SH-SY5Y (cell line): ENCODE measurements at regions not wholly inside any gene's neighbourhood (a gene's known extent, or its start where the extent isn't known, plus 50 kb on each side); places are given as distances from the start of the nearest gene placed in this dataset.

Experiments
- GATA2 ChIP-seq: IDR thresholded peaks from 2 replicates; pipeline ENCODE4 v1.6.1; 2011; ENCODE audit warnings: mild to moderate bottlenecking, low read depth, low read length
- GATA3 ChIP-seq: IDR thresholded peaks from 2 replicates; pipeline ENCODE4 v1.6.1; 2011; ENCODE audit warnings: low read depth, mild to moderate bottlenecking, low read length, moderate library complexity

GRCh38 chr2:9720352-9721093, 89.7 kb upstream of the YWHAQ start:
- TF ChIP-seq GATA2 (no peak), GATA3 (no peak)

GRCh38 chr2:9721344-9721743, 90.5 kb upstream of the YWHAQ start:
- TF ChIP-seq GATA3 (no peak), GATA2 (no peak)

DNA sequence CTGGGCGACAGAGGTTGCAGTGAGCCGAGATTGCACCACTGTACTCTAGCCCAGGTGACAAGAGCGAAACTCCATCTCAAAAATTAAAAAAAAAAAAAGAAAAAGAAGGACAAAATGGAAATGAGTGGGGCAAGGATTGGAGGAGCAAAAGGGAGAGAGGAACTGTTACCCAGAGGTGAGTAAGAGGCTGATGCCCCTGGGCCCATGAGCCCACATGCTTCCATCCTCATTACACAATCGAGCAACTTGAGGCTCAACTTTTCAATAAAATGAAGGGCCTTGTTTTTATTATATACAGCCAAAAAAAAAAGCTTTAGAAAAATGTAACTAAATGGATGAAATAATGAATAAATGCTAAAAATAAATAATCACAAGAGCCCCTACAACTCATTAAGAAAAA, 91.7 kb upstream of the YWHAQ start:
- TF ChIP-seq GATA2 = no peak
- no peak for TF ChIP-seq GATA3

- TF ChIP-seq GATA2 (no peak), GATA3 (no peak)
These were observed 93.8 kb upstream of the YWHAQ start for GRCh38 chr2:9724565-9724964.

- TF ChIP-seq GATA3 = no peak
- no peak for TF ChIP-seq GATA2
These were observed 94.3 kb upstream of the YWHAQ start for GRCh38 chr2:9725106-9725505.

- TF ChIP-seq GATA2 = no peak
- TF ChIP-seq GATA3 = no peak
These were observed 102.0 kb upstream of the YWHAQ start for GRCh38 chr2:9732824-9733223.

DNA sequence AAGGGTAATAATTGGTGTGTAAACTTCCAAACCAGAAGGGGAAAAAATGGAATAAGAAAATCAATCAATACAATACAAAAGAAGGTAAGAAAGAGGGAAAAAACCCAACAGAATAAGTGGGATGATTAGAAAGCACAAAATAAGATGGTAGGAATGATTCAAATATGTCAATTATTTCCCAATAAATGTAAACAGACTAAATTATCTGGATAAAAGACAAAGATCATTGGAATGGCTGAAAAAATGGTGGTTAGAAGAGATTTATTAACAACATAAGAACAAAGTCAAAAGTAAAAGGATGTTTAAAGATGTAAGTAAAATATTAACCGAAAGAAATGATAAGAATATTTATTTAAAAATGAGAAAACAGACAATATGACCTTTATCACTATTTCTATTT, 103.5 kb upstream of the YWHAQ start:
- TF ChIP-seq GATA3 (no peak), GATA2 (no peak)

DNA sequence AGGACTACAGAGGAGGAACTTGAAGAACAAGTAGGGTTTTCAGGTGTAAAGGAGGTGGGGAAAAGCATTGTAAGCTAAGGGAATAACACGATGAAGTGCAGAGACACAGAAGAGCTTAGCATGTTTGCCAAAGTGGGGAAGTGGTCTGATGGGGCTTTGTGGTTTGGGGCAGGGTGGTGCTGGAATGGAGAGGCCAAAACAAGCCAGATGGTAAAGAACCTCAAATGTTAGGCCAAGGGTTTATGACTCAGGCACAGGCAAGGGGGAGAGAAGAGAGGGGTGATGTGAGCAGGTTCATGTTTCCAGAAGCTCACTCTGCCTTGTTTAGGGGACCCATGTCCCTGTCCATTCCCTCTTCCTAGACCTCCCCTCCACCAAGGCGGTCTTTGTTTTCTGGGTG, 104.5 kb upstream of the YWHAQ start:
- TF ChIP-seq GATA3 (no peak), GATA2 (no peak)

DNA sequence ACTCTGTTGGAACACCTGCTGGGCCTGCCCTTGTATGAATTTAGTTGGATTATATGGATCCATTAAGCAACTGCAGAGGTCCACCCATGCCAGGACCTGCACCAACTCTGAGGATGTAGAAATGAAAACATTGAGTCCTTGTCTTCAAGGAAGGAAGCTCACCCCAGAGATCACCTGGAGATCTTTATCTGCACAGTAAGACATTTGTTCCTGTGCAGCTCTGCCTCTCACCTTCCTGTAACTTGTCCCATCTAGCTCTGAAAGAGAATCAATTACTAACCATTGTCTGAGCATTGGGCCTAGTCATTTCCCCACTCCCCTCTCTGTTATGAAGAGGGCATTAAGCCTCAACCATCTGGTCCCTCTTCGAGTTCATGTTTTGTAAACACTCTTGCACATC, 105.2 kb upstream of the YWHAQ start:
- TF ChIP-seq GATA2 = no peak
- no peak for TF ChIP-seq GATA3

DNA sequence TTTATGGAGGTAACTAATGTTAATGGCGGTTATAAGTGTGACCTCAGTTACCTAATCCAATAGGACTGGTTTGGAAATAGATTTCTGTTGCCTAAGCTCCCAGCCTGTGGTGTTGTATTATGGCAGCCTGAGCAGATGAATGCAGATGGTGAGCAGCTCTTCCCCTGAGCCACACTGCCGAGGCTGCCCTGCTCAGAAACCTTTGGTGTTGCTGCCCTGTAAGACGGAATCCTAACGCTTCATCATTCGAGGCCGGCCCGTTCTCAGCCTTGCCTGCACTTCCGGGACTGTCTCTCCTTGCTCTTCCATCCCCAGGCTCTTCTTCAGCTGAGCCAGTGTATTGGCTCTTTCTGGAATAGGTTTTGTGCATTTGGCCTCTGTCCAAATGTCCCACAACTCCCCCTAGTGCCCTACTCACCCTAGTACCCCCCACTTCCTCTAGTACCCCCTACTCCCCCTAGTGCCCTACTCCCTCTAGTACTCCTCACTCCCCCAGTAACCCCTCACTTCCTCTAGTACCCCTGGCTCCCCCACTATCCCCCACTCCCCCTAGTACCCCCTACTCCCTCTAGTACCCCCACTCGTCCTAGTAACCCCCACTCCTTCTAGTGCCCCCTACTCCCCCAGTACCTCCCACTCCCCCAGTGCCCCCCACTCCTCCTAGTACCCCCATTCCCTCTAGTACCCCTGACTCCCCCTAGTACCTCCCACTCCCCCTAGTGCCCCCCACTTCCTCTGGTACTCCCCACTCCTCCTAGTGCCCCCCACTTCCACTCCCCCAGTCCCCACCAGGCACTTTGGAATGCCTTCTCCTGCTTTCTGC, 106.0 kb upstream of the TAF1B start:
- TF ChIP-seq GATA3 (no peak), GATA2 (no peak)

DNA sequence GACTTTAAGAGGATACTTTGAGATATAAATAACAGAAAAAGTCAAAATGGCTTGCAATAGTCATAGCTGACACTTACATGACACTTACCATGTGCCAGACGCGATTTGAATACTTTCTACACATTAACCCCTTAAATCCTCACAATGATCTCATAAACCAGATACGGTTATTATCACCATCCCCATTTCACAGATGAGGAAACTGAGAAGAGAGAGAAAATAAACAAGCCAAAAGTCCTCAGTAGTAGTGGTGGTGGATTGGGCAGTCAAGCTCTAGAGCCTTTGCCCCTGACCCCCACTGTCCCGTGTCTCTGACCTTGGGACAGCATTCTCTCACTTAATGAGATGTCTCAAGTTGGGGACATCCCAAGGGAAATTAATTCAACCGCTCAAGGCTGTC, 105.2 kb upstream of the TAF1B start:
- no peak for TF ChIP-seq GATA3
- TF ChIP-seq GATA2 = no peak

DNA sequence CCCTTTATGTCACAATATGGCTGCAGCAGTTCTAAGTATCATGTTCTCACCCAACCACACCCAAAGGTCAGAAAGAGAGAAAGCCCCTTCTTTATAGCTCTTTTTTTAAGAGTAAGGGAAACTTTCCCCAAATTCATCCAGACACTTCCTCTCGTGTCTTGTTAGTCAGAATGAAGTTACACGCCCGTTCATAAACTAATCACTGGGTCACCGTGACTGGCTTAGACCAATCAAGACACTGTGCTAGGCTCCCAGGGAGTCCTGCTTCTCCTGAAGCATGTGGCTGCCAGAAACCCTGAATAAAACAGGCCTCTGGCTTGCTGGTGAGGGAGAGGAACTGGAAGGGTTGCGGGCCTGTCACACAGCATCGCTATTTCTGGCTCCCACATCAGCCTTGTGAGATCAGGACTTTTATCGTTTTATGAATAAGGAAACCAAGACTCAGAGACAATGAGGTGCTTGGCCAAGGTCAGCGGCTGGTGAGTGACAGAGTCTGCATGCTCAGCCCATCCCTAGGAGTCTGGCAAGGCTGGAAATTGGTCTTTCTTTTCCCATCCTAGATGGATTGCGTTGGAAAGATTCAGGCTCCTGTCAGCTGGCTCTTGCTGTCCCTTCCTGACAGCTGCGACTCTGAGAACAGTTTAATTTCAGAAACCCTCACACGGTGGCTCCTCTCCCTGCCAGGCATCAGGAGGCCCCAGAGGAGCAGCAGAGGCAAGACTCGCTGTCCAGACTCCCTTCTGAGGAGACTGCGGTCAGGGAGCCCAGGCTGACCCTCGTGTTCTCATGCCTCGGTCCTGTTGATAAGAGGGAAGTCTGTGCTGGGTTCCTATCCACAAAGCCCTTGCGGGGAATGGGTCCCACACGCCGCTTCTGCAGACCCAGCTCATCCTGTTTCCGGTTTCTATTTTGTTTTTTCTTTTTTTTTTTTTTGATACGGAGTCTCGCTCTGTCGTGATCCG, 104.5 kb upstream of the TAF1B start:
- TF ChIP-seq GATA2 (no peak), GATA3 (no peak)

- no peak for TF ChIP-seq GATA3
- TF ChIP-seq GATA2 = no peak
These were observed 103.7 kb upstream of the TAF1B start for GRCh38 chr2:9739531-9739964.
